Spleen (tissue), 7 donors: ENCODE measurements at regions not wholly inside any gene's neighbourhood (a gene's known extent, or its start where the extent isn't known, plus 50 kb on each side); places are given as distances from the start of the nearest gene placed in this dataset.
"Not testable (repeated sequence)": the region's sequence is repeated elsewhere in the genome, so short reads cannot be mapped to it uniquely, and the experiment has no call there.

ENCODE experiments used
- POLR2A ChIP-seq, 3 donors: fragments of 450-650 bp; IDR thresholded peaks; one replicate each; pipeline ENCODE4 v1.5.1; 2017; ENCODE audit warnings: antibody characterized with exemption in 3 of 3, mild to moderate bottlenecking in 1 of 3
- POLR2AphosphoS5 ChIP-seq, 3 donors: sonication (generic); formaldehyde crosslinking; IDR thresholded peaks; one replicate each; pipeline ENCODE4 v1.5.1; 2017; ENCODE audit warnings: antibody characterized with exemption in 3 of 3
- TF ChIP-seq, protein P1 (sequence below), 11 experiments: fragments of 200-600 bp in 7 of 11; fragments of 450-650 bp in 4 of 11; sonication (generic) in 4 of 11; IDR thresholded peaks in 8 of 11; conservative IDR thresholded peaks in 3 of 11; 1 replicate in 7 of 11; 2 replicates in 4 of 11; pipeline versions ENCODE4 v1.4.0 to v1.8.0; 2016 to 2021; ENCODE audit warnings: antibody characterized with exemption in 11 of 11, inconsistent platforms in 4 of 11, mild to moderate bottlenecking in 1 of 11
- donor health status: DM: no; HTN: no; CAD: no; lungs with moderate emphysema.
- donor health status: DM: no; HTN: no; CAD: no.
- donor health status: DM: no; HTN: no; CAD: no.

DNA sequence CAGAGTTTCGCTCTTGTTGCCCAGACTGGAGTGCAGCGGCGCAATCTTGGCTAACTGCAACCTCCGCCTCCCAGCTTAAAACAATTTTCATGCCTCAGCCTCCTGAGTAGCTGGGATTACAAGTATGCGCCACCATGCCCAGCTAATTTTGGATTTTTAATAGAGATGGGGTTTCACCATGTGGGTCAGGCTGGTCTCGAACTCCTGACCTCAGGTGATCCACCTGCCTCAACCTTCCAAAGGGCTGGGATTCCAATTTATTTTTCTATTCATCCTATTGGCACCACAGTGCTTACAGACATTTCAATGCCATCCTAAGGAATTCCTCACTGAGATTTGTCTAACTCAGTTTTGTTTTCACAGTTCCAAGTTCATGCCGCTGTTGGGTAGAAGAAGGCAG lies 98.3 kb upstream of the EGLN3 start:
- TF ChIP-seq, protein P1, sequence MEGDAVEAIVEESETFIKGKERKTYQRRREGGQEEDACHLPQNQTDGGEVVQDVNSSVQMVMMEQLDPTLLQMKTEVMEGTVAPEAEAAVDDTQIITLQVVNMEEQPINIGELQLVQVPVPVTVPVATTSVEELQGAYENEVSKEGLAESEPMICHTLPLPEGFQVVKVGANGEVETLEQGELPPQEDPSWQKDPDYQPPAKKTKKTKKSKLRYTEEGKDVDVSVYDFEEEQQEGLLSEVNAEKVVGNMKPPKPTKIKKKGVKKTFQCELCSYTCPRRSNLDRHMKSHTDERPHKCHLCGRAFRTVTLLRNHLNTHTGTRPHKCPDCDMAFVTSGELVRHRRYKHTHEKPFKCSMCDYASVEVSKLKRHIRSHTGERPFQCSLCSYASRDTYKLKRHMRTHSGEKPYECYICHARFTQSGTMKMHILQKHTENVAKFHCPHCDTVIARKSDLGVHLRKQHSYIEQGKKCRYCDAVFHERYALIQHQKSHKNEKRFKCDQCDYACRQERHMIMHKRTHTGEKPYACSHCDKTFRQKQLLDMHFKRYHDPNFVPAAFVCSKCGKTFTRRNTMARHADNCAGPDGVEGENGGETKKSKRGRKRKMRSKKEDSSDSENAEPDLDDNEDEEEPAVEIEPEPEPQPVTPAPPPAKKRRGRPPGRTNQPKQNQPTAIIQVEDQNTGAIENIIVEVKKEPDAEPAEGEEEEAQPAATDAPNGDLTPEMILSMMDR (IDR thresholded peaks at IDR 0.05 in 8 of 11, conservative IDR thresholded peaks at IDR 0.05 in 3 of 11): not testable (repeated sequence)
- not testable (repeated sequence) for TF ChIP-seq POLR2A, POLR2AphosphoS5 (IDR thresholded peaks at IDR 0.05)
